K562 (cell line): ENCODE measurements at regions not wholly inside any gene's neighbourhood (a gene's known extent, or its start where the extent isn't known, plus 50 kb on each side); places are given as distances from the start of the nearest gene placed in this dataset.

Experiments
- ATAC-seq: fragments of 200-7000 bp; cut with Tn5 transposase; 3 replicates; pipeline ENCODE4 v1.9.1; 2020; ENCODE audit warnings: moderate library complexity
- BruUV-seq: library from RNA; stranded (reverse); fragments of 400-500 nt; replicated peaks from 2 replicates; lab custom pipeline; 2021; lab: Mats Ljungman, UMichigan
- CTCF ChIA-PET: fragments of 300-600 bp; formaldehyde crosslinking; extraction: SDS; loops from one replicate; lab custom pipeline; 2021; ENCODE audit warnings: low intra/inter-chr PET ratio; lab: Yijun Ruan, JAX
- POLR2A ChIA-PET: fragments of 300-600, 350-650 bp; sonication (Branson Sonifier 250); formaldehyde crosslinking; extraction: SDS; loops from one replicate; lab custom pipeline; 2021; ENCODE audit warnings: antibody characterized with exemption, inconsistent platforms; lab: Yijun Ruan, JAX
- DNase-seq, 4 experiments: peaks; one replicate each; pipeline versions ENCODE4 v3.0.0 to v3.0.0-alpha.2; 2011 to 2018; ENCODE audit warnings: low spot score in 3 of 4, mixed read lengths in 3 of 4; ENCODE audit errors: extremely low read depth in 1 of 4
- FAIRE-seq: peaks from 2 replicates; lab custom pipeline; 2011; peaks lifted over from hg19 to GRCh38; lab: Jason Lieb, UNC
- H2AFZ ChIP-seq: 2 replicates; pipeline ENCODE4 v1.6.0; 2011; ENCODE audit warnings: low read depth, low read length, control low read depth, inconsistent platforms
- H3K27ac ChIP-seq: fragments of 200-600 bp; 3 replicates; pipeline ENCODE4 v1.8.0; 2011; ENCODE audit warnings: low read depth, mild to moderate bottlenecking, control low read depth, inconsistent platforms, low read length, moderate library complexity, mixed read lengths; ENCODE audit errors: extremely low read depth
- H3K27me3 ChIP-seq, 2 experiments: fragments of 300-600 bp in 1 of 2; 2 replicates in 1 of 2; 3 replicates in 1 of 2; pipeline versions ENCODE4 v1.6.0 to v1.8.0; 2011; ENCODE audit warnings: inconsistent platforms in 2 of 2, low read length in 2 of 2, mild to moderate bottlenecking in 1 of 2, mixed read lengths in 1 of 2, moderate library complexity in 1 of 2; ENCODE audit not compliant: control insufficient read depth in 2 of 2, insufficient read depth in 2 of 2
- H3K36me3 ChIP-seq: fragments of 300-600 bp; 3 replicates; pipeline ENCODE4 v1.8.0; 2011; ENCODE audit warnings: mild to moderate bottlenecking, low read length, inconsistent platforms; ENCODE audit not compliant: control insufficient read depth, insufficient read depth
- H3K4me1 ChIP-seq, 2 experiments: fragments of 200-600 bp in 1 of 2; replicated peaks in 1 of 2; 2 replicates in 1 of 2; 3 replicates in 1 of 2; pipeline versions ENCODE4 v1.5.1 to v1.8.0; 2011; ENCODE audit warnings: inconsistent platforms in 2 of 2, low read length in 2 of 2, mild to moderate bottlenecking in 1 of 2, mixed read lengths in 1 of 2, moderate library complexity in 1 of 2; ENCODE audit not compliant: control insufficient read depth in 2 of 2, insufficient read depth in 2 of 2
- H3K4me2 ChIP-seq: 2 replicates; pipeline ENCODE4 v1.6.1; 2011; ENCODE audit warnings: low read length, control low read depth, inconsistent platforms, mixed read lengths; ENCODE audit not compliant: insufficient read depth
- H3K4me3 ChIP-seq: fragments of 200-600 bp; sonication (generic), shearing (Covaris generic); 2 replicates; pipeline ENCODE4 v1.5.1; 2016; ENCODE audit warnings: control low read depth, inconsistent platforms
- H3K79me2 ChIP-seq: fragments of 200-600 bp; 3 replicates; pipeline ENCODE4 v1.8.0; 2011; ENCODE audit warnings: low read length, inconsistent platforms; ENCODE audit not compliant: control insufficient read depth, insufficient read depth
- H3K9ac ChIP-seq, 2 experiments: 2 replicates each; pipeline versions ENCODE4 v1.6.0 to v1.6.1; 2011; ENCODE audit warnings: low read depth in 2 of 2, low read length in 2 of 2, control low read depth in 1 of 2, inconsistent platforms in 1 of 2, mild to moderate bottlenecking in 1 of 2, mixed read lengths in 1 of 2; ENCODE audit not compliant: insufficient read depth in 1 of 2
- H3K9me1 ChIP-seq: one replicate; pipeline ENCODE4 v1.6.0; 2011; ENCODE audit warnings: inconsistent platforms, mild to moderate bottlenecking, low read length, moderate library complexity; ENCODE audit not compliant: control insufficient read depth, insufficient read depth
- H3K9me3 ChIP-seq: replicated peaks from 2 replicates; pipeline ENCODE4 v1.5.1; 2011; ENCODE audit warnings: low read depth, low read length, inconsistent platforms; ENCODE audit not compliant: control insufficient read depth, insufficient read depth
- H4K20me1 ChIP-seq: replicated peaks from 2 replicates; pipeline ENCODE4 v1.6.1; 2011; ENCODE audit warnings: low read length, inconsistent platforms, mixed read lengths; ENCODE audit not compliant: control insufficient read depth, insufficient read depth
- BRD9 ChIP-seq: fragments of 450-650 bp; IDR thresholded peaks from 2 replicates; pipeline ENCODE4 v1.6.1; 2018; ENCODE audit warnings: low read depth; ENCODE audit not compliant: partially characterized antibody
- CEBPB ChIP-seq: fragments of 450-650 bp; IDR thresholded peaks from 2 replicates; pipeline ENCODE4 v1.6.1; 2016; ENCODE audit warnings: missing genetic modification characterization, missing compliant biosample characterization
- LARP7 ChIP-seq: fragments of 450-650 bp; IDR thresholded peaks from 2 replicates; pipeline ENCODE4 v1.6.1; 2016
- MCM5 ChIP-seq: fragments of 450-650 bp; IDR thresholded peaks from 2 replicates; pipeline ENCODE4 v1.6.1; 2016; ENCODE audit warnings: low read depth
- NFRKB ChIP-seq: fragments of 450-650 bp; IDR thresholded peaks from 2 replicates; pipeline ENCODE4 v1.6.1; 2016; ENCODE audit warnings: low read depth
- TCF15 ChIP-seq: fragments of 250-450 bp; sonication (Bioruptor Pico); IDR thresholded peaks from 2 replicates; pipeline ENCODE4 v1.8.0; 2022; ENCODE audit warnings: moderate library complexity, mild to moderate bottlenecking, inconsistent platforms
- TEAD4 ChIP-seq, 2 experiments: sonication (generic) in 1 of 2; formaldehyde crosslinking in 1 of 2; IDR thresholded peaks; 2 replicates each; pipeline versions ENCODE4 v1.6.1 to v1.8.0; 2012 to 2022; ENCODE audit warnings: borderline replicate concordance in 1 of 2, inconsistent platforms in 1 of 2, low read length in 1 of 2, mild to moderate bottlenecking in 1 of 2, missing genetic modification reagents in 1 of 2
- ZBED1 ChIP-seq: IDR thresholded peaks from 2 replicates; pipeline ENCODE4 v1.6.1; 2014
- ZBTB9 ChIP-seq: fragments of 450-650 bp; formaldehyde crosslinking; IDR thresholded peaks from 2 replicates; pipeline ENCODE4 v1.4.0; 2020; ENCODE audit warnings: mild to moderate bottlenecking, moderate library complexity
- ZEB2 ChIP-seq: fragments of 450-650 bp; IDR thresholded peaks from 2 replicates; pipeline ENCODE4 v1.6.1; 2016
- ZNF184 ChIP-seq: sonication (generic); formaldehyde crosslinking; IDR thresholded peaks from 2 replicates; pipeline ENCODE4 v1.5.0; 2020; ENCODE audit warnings: missing genetic modification reagents
- ZNF217 ChIP-seq: sonication (generic); formaldehyde crosslinking; IDR thresholded peaks from 2 replicates; pipeline ENCODE4 v1.8.0; 2022; ENCODE audit warnings: mild to moderate bottlenecking, missing genetic modification reagents
- ZNF224 ChIP-seq: sonication (generic); formaldehyde crosslinking; IDR thresholded peaks from 2 replicates; pipeline ENCODE4 v1.8.0; 2022; ENCODE audit warnings: mild to moderate bottlenecking, missing genetic modification reagents
- ZNF311 ChIP-seq: fragments of 250-450 bp; sonication (Bioruptor Pico); IDR thresholded peaks from 2 replicates; pipeline ENCODE4 v1.4.0; 2020; ENCODE audit warnings: mild to moderate bottlenecking, moderate library complexity
- WGBS: fragments of 100-300 bp; shearing (Covaris generic); methylation state at CpG from one replicate; pipeline ENCODE4 v1.1.6; 2016; ENCODE audit warnings: low coverage, mixed read lengths; ENCODE audit not compliant: insufficient coverage; ENCODE audit errors: missing lambda C conversion rate; 5-methylcytosine and 5-hydroxymethylcytosine counted together
- in situ Hi-C: fragments of 300-500 bp; cut with MboI; formaldehyde crosslinking; loops from 4 replicates; pipeline ENCODE4 v1.15.0; 2018; ENCODE audit warnings: inconsistent platforms, mixed read lengths
- intact Hi-C: fragments of 100-400 bp; cut with micrococcal nuclease; formaldehyde crosslinking; loops from 2 replicates; pipeline ENCODE4 v1.14.2; 2022
- TF ChIP-seq, protein P1 (sequence below): fragments of 250-450 bp; sonication (Bioruptor Pico); IDR thresholded peaks from 2 replicates; pipeline ENCODE4 v1.6.1; 2021; ENCODE audit warnings: mild to moderate bottlenecking
- TF ChIP-seq, protein P2 (sequence below): sonication (generic); formaldehyde crosslinking; IDR thresholded peaks from 2 replicates; pipeline ENCODE4 v1.5.0; 2020; ENCODE audit warnings: missing genetic modification reagents

DNA sequence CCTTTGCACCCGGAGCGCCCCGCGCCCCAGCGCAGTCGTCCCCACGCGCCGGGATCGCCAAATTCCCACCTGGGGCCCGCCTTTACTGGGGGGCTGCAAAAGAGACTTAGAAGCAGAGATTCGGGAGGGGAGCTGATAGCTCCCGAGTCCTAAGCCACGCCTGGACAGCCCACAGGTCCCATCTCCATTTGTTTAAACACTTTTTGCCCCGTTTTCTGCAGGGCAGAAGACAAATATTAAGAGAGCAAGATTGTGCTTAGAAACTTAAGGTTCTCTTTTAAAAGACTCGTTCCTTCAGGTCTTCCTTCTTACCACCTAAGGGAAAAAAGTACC lies 299.1 kb upstream of the NFE2L3 start:
- no peaks in the 10 kb centered on the region for H3K27me3 ChIP-seq
- TF ChIP-seq TEAD4 (IDR thresholded peaks at IDR 0.05; ENCODE audit: low read length) = no peak
- no peak for TF ChIP-seq TEAD4 (CRISPR knock-in tag; IDR thresholded peaks at IDR 0.05; ENCODE audit: borderline replicate concordance)
- TF ChIP-seq LARP7 = no peak
- TF ChIP-seq CEBPB (tag) = no peak
- no peak for TF ChIP-seq MCM5
- TF ChIP-seq ZBTB9 (CRISPR knock-in tag) = no peak
- TF ChIP-seq ZNF184 (CRISPR knock-in tag) = no peak
- TF ChIP-seq NFRKB = no peak
- no peak for TF ChIP-seq ZEB2
- no peak for TF ChIP-seq ZNF217 (CRISPR knock-in tag)
- TF ChIP-seq, protein P1, sequence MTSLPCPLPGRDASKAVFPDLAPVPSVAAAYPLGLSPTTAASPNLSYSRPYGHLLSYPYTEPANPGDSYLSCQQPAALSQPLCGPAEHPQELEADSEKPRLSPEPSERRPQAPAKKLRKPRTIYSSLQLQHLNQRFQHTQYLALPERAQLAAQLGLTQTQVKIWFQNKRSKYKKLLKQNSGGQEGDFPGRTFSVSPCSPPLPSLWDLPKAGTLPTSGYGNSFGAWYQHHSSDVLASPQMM = no peak
- TF ChIP-seq BRD9 = no peak
- TF ChIP-seq TCF15 (CRISPR knock-in tag) = no peak
- TF ChIP-seq ZNF224 (CRISPR knock-in tag) = no peak
- TF ChIP-seq ZNF311 (CRISPR knock-in tag) = no peak
- TF ChIP-seq, protein P2, sequence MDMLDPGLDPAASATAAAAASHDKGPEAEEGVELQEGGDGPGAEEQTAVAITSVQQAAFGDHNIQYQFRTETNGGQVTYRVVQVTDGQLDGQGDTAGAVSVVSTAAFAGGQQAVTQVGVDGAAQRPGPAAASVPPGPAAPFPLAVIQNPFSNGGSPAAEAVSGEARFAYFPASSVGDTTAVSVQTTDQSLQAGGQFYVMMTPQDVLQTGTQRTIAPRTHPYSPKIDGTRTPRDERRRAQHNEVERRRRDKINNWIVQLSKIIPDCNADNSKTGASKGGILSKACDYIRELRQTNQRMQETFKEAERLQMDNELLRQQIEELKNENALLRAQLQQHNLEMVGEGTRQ (CRISPR knock-in tag) = no peak
- TF ChIP-seq ZBED1 = no peak
- TF ChIP-seq, all 486 proteins: peak for 0
- WGBS = 58% methylated on average over 16 of the region's 16 CpGs
- Histone ChIP-seq H3K79me2 (no peaks in the 10 kb centered on the region; the same call in 2 of the 3 replicates), H3K36me3 (no peaks in the 10 kb centered on the region), H3K9ac (no peak overlapping the region), H3K4me2 (no peak overlapping the region), H3K9me1 (no peaks in the 10 kb centered on the region), H3K4me1 (peaks cover 14 to 17% of the 10 kb centered on the region in 2 experiments), H3K27ac (no peak overlapping the region), H4K20me1 (no peaks in the 10 kb centered on the region), H3K9me3 (no peaks in the 10 kb centered on the region), H2AFZ (no peak overlapping the region; the same call in 1 of the 2 replicates), H3K4me3 (no peak overlapping the region)
- ATAC-seq = no peak
- no TSS peak for BruUV-seq
- no peak for DNase-seq
- no peak for FAIRE-seq
- in situ Hi-C loops (loop anchor here (5.0 kb wide), 2 partner anchors 291 to 591 kb away; no protein-coding TSS in a partner anchor), intact Hi-C loops (loop anchor here (10.0 kb wide), 2 partner anchors 358 to 512 kb away; no protein-coding TSS in a partner anchor)
- ChIA-PET CTCF (interaction anchor here (1.3 kb wide), 1 partner anchor 463 kb away, joined by 4 read pairs; no protein-coding TSS in a partner anchor), POLR2A (no interaction called here)
